Gastrocnemius medialis (tissue), 4 donors: ENCODE measurements at regions not wholly inside any gene's neighbourhood (a gene's known extent, or its start where the extent isn't known, plus 50 kb on each side); places are given as distances from the start of the nearest gene placed in this dataset.

Source experiments
- CTCF ChIP-seq, 5 experiments: fragments of 450-650 bp in 3 of 5; fragments of 200-600 bp in 2 of 5; sonication (generic) in 2 of 5; IDR thresholded peaks in 4 of 5; conservative IDR thresholded peaks in 1 of 5; 1 replicate in 4 of 5; 2 replicates in 1 of 5; pipeline ENCODE4 v1.5.1; 2016 to 2019; ENCODE audit warnings: antibody characterized with exemption in 5 of 5, mild to moderate bottlenecking in 3 of 5, moderate library complexity in 3 of 5
- POLR2A ChIP-seq, 2 donors: fragments of 450-650 bp; IDR thresholded peaks; one replicate each; pipeline ENCODE4 v1.6.1; 2017; ENCODE audit warnings: antibody characterized with exemption in 2 of 2, mild to moderate bottlenecking in 2 of 2, moderate library complexity in 2 of 2

- TF ChIP-seq CTCF (IDR thresholded peaks at IDR 0.05 in 4 of 5, conservative IDR thresholded peaks at IDR 0.05 in 1 of 5), result no peak
- no peak for TF ChIP-seq POLR2A (IDR thresholded peaks at IDR 0.05)
Measured at GRCh38 chr20:56952258-56953047, 314.0 kb downstream of the BMP7 start.
